ENCODE measurements at regions not wholly inside any gene's neighbourhood (a gene's known extent, or its start where the extent isn't known, plus 50 kb on each side); places are given as distances from the start of the nearest gene placed in this dataset.

GRCh38 chr3:4119119-4119518 is 184.1 kb upstream of the SETMAR start:
- TF ChIP-seq CTCF (IDR thresholded peaks at IDR 0.05; ENCODE audit: low read depth, low read length, missing input control) (no peak), RAD21 (IDR thresholded peaks at IDR 0.05) (no peak)
